ENCODE measurements at regions not wholly inside any gene's neighbourhood (a gene's known extent, or its start where the extent isn't known, plus 50 kb on each side); places are given as distances from the start of the nearest gene placed in this dataset.
A peak's percentile ranks its signal among the peaks of the same experiment; 100 is the strongest.

- Histone ChIP-seq H2AFZ (ENCODE audit: low read length) (no peak overlapping the region), H3K27me3 (ENCODE audit: control insufficient read depth, insufficient read depth, low read length) (no peaks in the 10 kb centered on the region), H3K79me2 (ENCODE audit: control insufficient read depth, insufficient read depth, low read length) (no peaks in the 10 kb centered on the region), H3K4me2 (ENCODE audit: extremely low read depth, insufficient read depth, low read length) (no peak overlapping the region), H3K4me1 (ENCODE audit: control insufficient read depth, extremely low read depth, insufficient read depth, low read length) (peaks cover 3% of the 10 kb centered on the region), H3K4me3 (replicated peaks in 1 of 4; ENCODE audit: control extremely low read depth in 1 of 4, insufficient read depth in 1 of 4, low read depth in 3 of 4, low read length in 4 of 4) (no peak overlapping the region), H3K27ac (ENCODE audit: insufficient read depth, low read length) (no peak overlapping the region), H3K9ac (ENCODE audit: insufficient read depth, low read length) (no peak overlapping the region), H3K36me3 (ENCODE audit: control insufficient read depth, insufficient read depth, low read length) (no peaks in the 10 kb centered on the region), H4K20me1 (ENCODE audit: control insufficient read depth, extremely low read depth, insufficient read depth, low read length) (no peaks in the 10 kb centered on the region), H3K9me3 (ENCODE audit: control insufficient read depth, insufficient read depth, low read depth, low read length) (no peaks in the 10 kb centered on the region)
- TF ChIP-seq CTCF (conservative IDR thresholded peaks at IDR 0.05 in 1 of 2, IDR thresholded peaks at IDR 0.05 in 1 of 2; ENCODE audit: low read depth in 1 of 2, low read length in 2 of 2), result no peak
- TF ChIP-seq EZH2 (IDR thresholded peaks at IDR 0.05; ENCODE audit: low read length, missing control alignments), result no peak
- DNase-seq (ENCODE audit: low read depth in 2 of 2), result peak; percentile 58 to 96
Observed at GRCh38 chr10:33706191-33706590, 371.7 kb upstream of the NRP1 start.

GRCh38 chr10:33704214-33704830 lies 369.9 kb upstream of the NRP1 start:
- TF ChIP-seq CTCF (conservative IDR thresholded peaks at IDR 0.05 in 1 of 2, IDR thresholded peaks at IDR 0.05 in 1 of 2; ENCODE audit: low read depth in 1 of 2, low read length in 2 of 2) (no peak), EZH2 (IDR thresholded peaks at IDR 0.05; ENCODE audit: low read length, missing control alignments) (no peak)
- Histone ChIP-seq H3K4me3 (replicated peaks in 1 of 4; ENCODE audit: control extremely low read depth in 1 of 4, insufficient read depth in 1 of 4, low read depth in 3 of 4, low read length in 4 of 4) (no peak overlapping the region), H3K36me3 (ENCODE audit: control insufficient read depth, insufficient read depth, low read length) (no peaks in the 10 kb centered on the region), H4K20me1 (ENCODE audit: control insufficient read depth, extremely low read depth, insufficient read depth, low read length) (no peaks in the 10 kb centered on the region), H3K79me2 (ENCODE audit: control insufficient read depth, insufficient read depth, low read length) (no peaks in the 10 kb centered on the region), H3K4me2 (ENCODE audit: extremely low read depth, insufficient read depth, low read length) (peak overlapping the region; percentile 11), H2AFZ (ENCODE audit: low read length) (no peak overlapping the region), H3K9ac (ENCODE audit: insufficient read depth, low read length) (no peak overlapping the region), H3K27ac (ENCODE audit: insufficient read depth, low read length) (no peak overlapping the region), H3K4me1 (ENCODE audit: control insufficient read depth, extremely low read depth, insufficient read depth, low read length) (peaks cover 3% of the 10 kb centered on the region), H3K27me3 (ENCODE audit: control insufficient read depth, insufficient read depth, low read length) (no peaks in the 10 kb centered on the region), H3K9me3 (ENCODE audit: control insufficient read depth, insufficient read depth, low read depth, low read length) (no peaks in the 10 kb centered on the region)
- no peak for DNase-seq (ENCODE audit: low read depth in 2 of 2)

GRCh38 chr10:33703501-33704213 lies 369.2 kb upstream of the NRP1 start:
- Histone ChIP-seq H3K9me3 (ENCODE audit: control insufficient read depth, insufficient read depth, low read depth, low read length) (no peaks in the 10 kb centered on the region), H3K4me3 (replicated peaks in 1 of 4; ENCODE audit: control extremely low read depth in 1 of 4, insufficient read depth in 1 of 4, low read depth in 3 of 4, low read length in 4 of 4) (no peak overlapping the region), H3K36me3 (ENCODE audit: control insufficient read depth, insufficient read depth, low read length) (no peaks in the 10 kb centered on the region), H3K79me2 (ENCODE audit: control insufficient read depth, insufficient read depth, low read length) (no peaks in the 10 kb centered on the region), H2AFZ (ENCODE audit: low read length) (no peak overlapping the region), H3K27me3 (ENCODE audit: control insufficient read depth, insufficient read depth, low read length) (no peaks in the 10 kb centered on the region), H3K9ac (ENCODE audit: insufficient read depth, low read length) (no peak overlapping the region), H3K27ac (ENCODE audit: insufficient read depth, low read length) (no peak overlapping the region), H3K4me1 (ENCODE audit: control insufficient read depth, extremely low read depth, insufficient read depth, low read length) (peaks cover 3% of the 10 kb centered on the region), H3K4me2 (ENCODE audit: extremely low read depth, insufficient read depth, low read length) (peak overlapping the region; percentile 11), H4K20me1 (ENCODE audit: control insufficient read depth, extremely low read depth, insufficient read depth, low read length) (no peaks in the 10 kb centered on the region)
- peak; percentile 48 to 79 for DNase-seq (ENCODE audit: low read depth in 2 of 2)
- no peak for TF ChIP-seq CTCF (conservative IDR thresholded peaks at IDR 0.05 in 1 of 2, IDR thresholded peaks at IDR 0.05 in 1 of 2; ENCODE audit: low read depth in 1 of 2, low read length in 2 of 2)
- no peak for TF ChIP-seq EZH2 (IDR thresholded peaks at IDR 0.05; ENCODE audit: low read length, missing control alignments)
